IMR-90 (cell line): ENCODE measurements at regions not wholly inside any gene's neighbourhood (a gene's known extent, or its start where the extent isn't known, plus 50 kb on each side); places are given as distances from the start of the nearest gene placed in this dataset.

Experiments
- ATAC-seq: fragments of 200-7000 bp; cut with Tn5 transposase; 2 replicates; pipeline ENCODE4 v1.9.1; 2020; ENCODE audit warnings: low read depth, mild to moderate bottlenecking, moderate library complexity
- BruUV-seq: library from RNA; stranded (reverse); fragments of 400-500 nt; replicated peaks from 2 replicates; lab custom pipeline; 2021; lab: Mats Ljungman, UMichigan
- CTCF ChIA-PET: fragments of 300-600 bp; formaldehyde crosslinking; extraction: SDS; loops from one replicate; lab custom pipeline; 2021; ENCODE audit warnings: antibody characterized with exemption; lab: Yijun Ruan, JAX
- POLR2A ChIA-PET: fragments of 300-600 bp; sonication (Branson Sonifier 250); formaldehyde crosslinking; loops from one replicate; lab custom pipeline; 2022; ENCODE audit warnings: antibody characterized with exemption; ENCODE audit not compliant: unreplicated experiment; lab: Charles Lee
- DNase-seq: peaks from one replicate; pipeline ENCODE4 v3.0.0; 2013
- H2AFZ ChIP-seq: replicated peaks from 2 replicates; pipeline ENCODE3; 2013; ENCODE audit warnings: low read length, mild to moderate bottlenecking; ENCODE audit not compliant: poor library complexity
- H2AK5ac ChIP-seq: 2 replicates; pipeline ENCODE4 v1.6.1; 2013; ENCODE audit warnings: low read depth, low read length, inconsistent platforms
- H2AK9ac ChIP-seq: replicated peaks from 2 replicates; pipeline ENCODE3; 2013; ENCODE audit warnings: mild to moderate bottlenecking, low read depth, low read length, moderate library complexity; ENCODE audit not compliant: poor library complexity
- H2BK120ac ChIP-seq: 2 replicates; pipeline ENCODE4 v1.6.1; 2013; ENCODE audit warnings: low read depth, low read length, inconsistent platforms
- H2BK15ac ChIP-seq: 3 replicates; pipeline ENCODE4 v1.6.1; 2013; ENCODE audit warnings: low read depth, low read length, inconsistent platforms
- H2BK20ac ChIP-seq: 2 replicates; pipeline ENCODE4 v1.6.1; 2013; ENCODE audit warnings: low read depth, mild to moderate bottlenecking, inconsistent platforms, low read length, moderate library complexity
- H2BK5ac ChIP-seq: 2 replicates; pipeline ENCODE4 v1.6.1; 2013; ENCODE audit warnings: mild to moderate bottlenecking, low read depth, low read length, inconsistent platforms; ENCODE audit not compliant: poor library complexity, severe bottlenecking
- H3K14ac ChIP-seq: replicated peaks from 2 replicates; pipeline ENCODE4 v1.6.1; 2013; ENCODE audit warnings: low read depth, low read length, inconsistent platforms
- H3K18ac ChIP-seq: 2 replicates; pipeline ENCODE4 v1.6.1; 2013; ENCODE audit warnings: low read depth, low read length, control low read depth
- H3K23ac ChIP-seq: 2 replicates; pipeline ENCODE4 v1.6.1; 2013; ENCODE audit warnings: low read depth, low read length, inconsistent platforms
- H3K27ac ChIP-seq: 2 replicates; pipeline ENCODE4 v1.5.1; 2013; ENCODE audit warnings: mild to moderate bottlenecking, control low read depth, low read length; ENCODE audit not compliant: insufficient read depth
- H3K27me3 ChIP-seq: 2 replicates; pipeline ENCODE4 v1.6.1; 2013; ENCODE audit warnings: low read length; ENCODE audit not compliant: control insufficient read depth, insufficient read depth
- H3K36me3 ChIP-seq: 2 replicates; pipeline ENCODE4 v1.6.1; 2013; ENCODE audit warnings: low read length, mixed read lengths; ENCODE audit not compliant: control insufficient read depth, insufficient read depth
- H3K4ac ChIP-seq: 2 replicates; pipeline ENCODE4 v1.6.1; 2013; ENCODE audit warnings: low read depth, low read length, inconsistent platforms
- H3K4me1 ChIP-seq: 2 replicates; pipeline ENCODE4 v1.6.1; 2013; ENCODE audit warnings: low read length, mixed read lengths; ENCODE audit not compliant: control insufficient read depth, insufficient read depth
- H3K4me2 ChIP-seq: 2 replicates; pipeline ENCODE4 v1.6.1; 2013; ENCODE audit warnings: low read depth, mild to moderate bottlenecking, control low read depth, low read length, moderate library complexity
- H3K4me3 ChIP-seq: 2 replicates; pipeline ENCODE4 v1.5.1; 2013; ENCODE audit warnings: low read depth, mild to moderate bottlenecking, control low read depth, low read length, moderate library complexity; ENCODE audit not compliant: insufficient read depth
- H3K56ac ChIP-seq: 2 replicates; pipeline ENCODE4 v1.6.1; 2013; ENCODE audit warnings: low read length, inconsistent platforms; ENCODE audit not compliant: insufficient read depth; ENCODE audit errors: extremely low read depth
- H3K79me1 ChIP-seq, 2 experiments: 2 replicates each; pipeline ENCODE4 v1.6.1; 2013; ENCODE audit warnings: low read length in 2 of 2, inconsistent platforms in 1 of 2, low read depth in 1 of 2
- H3K9ac ChIP-seq: 2 replicates; pipeline ENCODE4 v1.6.1; 2013; ENCODE audit warnings: low read depth, low read length, control low read depth
- H3K9me1 ChIP-seq: 2 replicates; pipeline ENCODE4 v1.6.1; 2013; ENCODE audit warnings: low read length, inconsistent platforms; ENCODE audit not compliant: insufficient read depth
- H3K9me3 ChIP-seq: 2 replicates; pipeline ENCODE4 v1.6.1; 2013; ENCODE audit warnings: low read length; ENCODE audit not compliant: control insufficient read depth, insufficient read depth
- H4K20me1 ChIP-seq: 2 replicates; pipeline ENCODE4 v1.6.1; 2013; ENCODE audit warnings: low read length, inconsistent platforms; ENCODE audit not compliant: insufficient read depth
- H4K5ac ChIP-seq: 2 replicates; pipeline ENCODE4 v1.6.1; 2013; ENCODE audit warnings: mild to moderate bottlenecking, low read depth, low read length, control low read depth
- H4K8ac ChIP-seq, 2 experiments: 2 replicates each; pipeline ENCODE4 v1.6.1; 2013; ENCODE audit warnings: low read depth in 2 of 2, low read length in 2 of 2, control low read depth in 1 of 2, inconsistent platforms in 1 of 2
- H4K91ac ChIP-seq: 2 replicates; pipeline ENCODE4 v1.6.1; 2013; ENCODE audit warnings: low read depth, low read length, inconsistent platforms; ENCODE audit not compliant: insufficient read depth
- BHLHE40 ChIP-seq: fragments of 150-350 bp; IDR thresholded peaks from 2 replicates; pipeline ENCODE4 v1.6.1; 2016; ENCODE audit warnings: mild to moderate bottlenecking, low read depth, low read length
- CEBPB ChIP-seq: IDR thresholded peaks from 2 replicates; pipeline ENCODE4 v1.6.1; 2012; ENCODE audit warnings: low read depth, low read length, improper control_type of control experiment
- CHD1 ChIP-seq: IDR thresholded peaks from 2 replicates; pipeline ENCODE4 v1.6.1; 2012; ENCODE audit warnings: low read depth, low read length, improper control_type of control experiment
- CTCF ChIP-seq: conservative IDR thresholded peaks from 2 replicates; pipeline ENCODE4 v1.5.1; 2012; ENCODE audit warnings: mild to moderate bottlenecking, low read depth, low read length, improper control_type of control experiment
- ELK1 ChIP-seq: fragments of 150-350 bp; IDR thresholded peaks from 2 replicates; pipeline ENCODE4 v1.6.1; 2016; ENCODE audit warnings: low read depth, mild to moderate bottlenecking, low read length, moderate library complexity, borderline replicate concordance
- FOS ChIP-seq: fragments of 150-350 bp; IDR thresholded peaks from 2 replicates; pipeline ENCODE4 v1.6.1; 2016; ENCODE audit warnings: low read depth, low read length
- MAFK ChIP-seq: IDR thresholded peaks from 2 replicates; pipeline ENCODE4 v1.6.1; 2012; ENCODE audit warnings: low read depth, low read length, improper control_type of control experiment
- MAZ ChIP-seq: IDR thresholded peaks from 2 replicates; pipeline ENCODE4 v1.6.1; 2012; ENCODE audit warnings: low read depth, mild to moderate bottlenecking, low read length, improper control_type of control experiment, moderate library complexity, borderline replicate concordance
- MXI1 ChIP-seq: IDR thresholded peaks from 2 replicates; pipeline ENCODE4 v1.6.1; 2012; ENCODE audit warnings: low read depth, mild to moderate bottlenecking, low read length, moderate library complexity, borderline replicate concordance
- NFE2L2 ChIP-seq: fragments of 150-350 bp; IDR thresholded peaks from 2 replicates; pipeline ENCODE4 v1.6.1; 2016; ENCODE audit warnings: low read depth, mild to moderate bottlenecking, low read length
- POLR2A ChIP-seq: IDR thresholded peaks from 2 replicates; pipeline ENCODE4 v1.6.1; 2012; ENCODE audit warnings: mild to moderate bottlenecking, low read depth, low read length
- RAD21 ChIP-seq: IDR thresholded peaks from 2 replicates; pipeline ENCODE4 v1.6.1; 2012; ENCODE audit warnings: low read length, improper control_type of control experiment
- RCOR1 ChIP-seq: IDR thresholded peaks from 2 replicates; pipeline ENCODE4 v1.6.1; 2012; ENCODE audit warnings: mild to moderate bottlenecking, low read length, improper control_type of control experiment; ENCODE audit not compliant: insufficient replicate concordance
- RFX5 ChIP-seq: IDR thresholded peaks from 2 replicates; pipeline ENCODE4 v1.8.0; 2012; ENCODE audit warnings: low read depth, mild to moderate bottlenecking, low read length, moderate library complexity
- SMC3 ChIP-seq: fragments of 150-350 bp; IDR thresholded peaks from 2 replicates; pipeline ENCODE4 v1.6.1; 2016; ENCODE audit warnings: low read depth, mild to moderate bottlenecking, antibody characterized with exemption, low read length, moderate library complexity
- USF2 ChIP-seq: fragments of 150-350 bp; IDR thresholded peaks from 2 replicates; pipeline ENCODE4 v1.6.1; 2017; ENCODE audit warnings: mild to moderate bottlenecking, antibody characterized with exemption, low read length, low read depth
- dilution Hi-C: fragments of 300-500 bp; cut with HindIII; formaldehyde crosslinking; loops from one replicate; pipeline ENCODE4 v1.14.3; 2018; ENCODE audit warnings: low sequenced_read_pairs; ENCODE audit not compliant: unreplicated experiment
- in situ Hi-C: fragments of 300-500 bp; cut with MboI; formaldehyde crosslinking; loops from 3 replicates; pipeline ENCODE4 v1.14.3; 2019; ENCODE audit warnings: low sequenced_read_pairs, inconsistent platforms, mixed read lengths
- intact Hi-C: fragments of 100-400 bp; cut with micrococcal nuclease; formaldehyde crosslinking; loops from 2 replicates; pipeline ENCODE4 v1.10.0; 2022

GRCh38 chr21:14797543-14797942 is 251.4 kb upstream of the SAMSN1 start:
- no peaks in the 10 kb centered on the region for H3K36me3 ChIP-seq
- POLR2A ChIA-PET, result no interaction called here
- H2AK5ac ChIP-seq, result no peak overlapping the region
- CTCF ChIA-PET, result no interaction called here
- H4K5ac ChIP-seq, result no peak overlapping the region
- H2BK15ac ChIP-seq, result no peak overlapping the region
- H4K91ac ChIP-seq, result no peak overlapping the region
- no peak overlapping the region for H2BK20ac ChIP-seq
- H3K14ac ChIP-seq, result no peak overlapping the region
- no peaks in the 10 kb centered on the region for H3K9me3 ChIP-seq
- no peaks in the 10 kb centered on the region for H3K4me1 ChIP-seq
- no peak overlapping the region for H2AK9ac ChIP-seq
- H3K79me1 ChIP-seq, result no peaks in the 10 kb centered on the region
- TF ChIP-seq CHD1, result no peak
- TF ChIP-seq CTCF, result no peak
- no peak for TF ChIP-seq RFX5
- TF ChIP-seq MXI1, result no peak
- TF ChIP-seq ELK1, result no peak
- TF ChIP-seq RCOR1, result no peak
- TF ChIP-seq USF2, result no peak
- no peak for TF ChIP-seq CEBPB
- TF ChIP-seq RAD21, result no peak
- no peak for TF ChIP-seq FOS
- no peak for TF ChIP-seq BHLHE40
- TF ChIP-seq POLR2A, result no peak
- no peak for TF ChIP-seq SMC3
- no peak for TF ChIP-seq NFE2L2
- no peak for TF ChIP-seq MAZ
- TF ChIP-seq MAFK, result no peak
- no peak overlapping the region for H4K8ac ChIP-seq
- no peaks in the 10 kb centered on the region for H4K20me1 ChIP-seq
- H3K9ac ChIP-seq, result no peak overlapping the region
- no peak overlapping the region for H3K23ac ChIP-seq
- H3K4ac ChIP-seq, result no peak overlapping the region
- intact Hi-C loops, result no loop called here
- DNase-seq (no peak), ATAC-seq (no peak)
- H3K27me3 ChIP-seq, result no peaks in the 10 kb centered on the region
- no peak overlapping the region for H3K18ac ChIP-seq
- no peaks in the 10 kb centered on the region for H3K9me1 ChIP-seq
- no peak overlapping the region for H3K56ac ChIP-seq
- no peak overlapping the region for H3K4me3 ChIP-seq
- no peak overlapping the region for H3K27ac ChIP-seq
- no peak overlapping the region for H2BK5ac ChIP-seq
- no TSS peak for BruUV-seq
- no peak overlapping the region for H2BK120ac ChIP-seq
- H2AFZ ChIP-seq, result no peak overlapping the region
- H3K4me2 ChIP-seq, result no peak overlapping the region
- in situ Hi-C loops, result no loop called here
- dilution Hi-C loops, result no loop called here
